Left lung (tissue), 4 donors: ENCODE measurements at regions not wholly inside any gene's neighbourhood (a gene's known extent, or its start where the extent isn't known, plus 50 kb on each side); places are given as distances from the start of the nearest gene placed in this dataset.

Source experiments
- ATAC-seq: fragments of 200-7000 bp; cut with Tn5 transposase; one replicate; pipeline ENCODE4 v1.9.1; 2020; ENCODE audit warnings: moderate library complexity
- DNase-seq, 4 donors: peaks; one replicate each; pipeline ENCODE4 v3.0.0-alpha.2; 2013 to 2020
- H3K27ac ChIP-seq, 2 donors: fragments of 200-600 bp; sonication (generic) in 1 of 2; one replicate each; pipeline versions ENCODE4 v1.5.0 to v1.8.0; 2020 to 2021
- H3K27me3 ChIP-seq, 2 donors: fragments of 200-600 bp; sonication (generic) in 1 of 2; one replicate each; pipeline versions ENCODE4 v1.5.0 to v1.8.0; 2020 to 2021
- H3K36me3 ChIP-seq, 2 donors: fragments of 200-600 bp; sonication (generic) in 1 of 2; one replicate each; pipeline versions ENCODE4 v1.5.0 to v1.8.0; 2020 to 2021
- H3K4me1 ChIP-seq, 2 donors: fragments of 200-600 bp; one replicate each; pipeline ENCODE4 v1.8.0; 2021
- H3K4me3 ChIP-seq, 2 donors: fragments of 200-600 bp; sonication (generic) in 1 of 2; one replicate each; pipeline versions ENCODE4 v1.5.0 to v1.8.0; 2020 to 2021; ENCODE audit warnings: mild to moderate bottlenecking in 1 of 2
- H3K9me3 ChIP-seq, 2 donors: fragments of 200-600 bp; sonication (generic) in 1 of 2; one replicate each; pipeline versions ENCODE4 v1.5.0 to v1.8.0; 2020 to 2021
- CTCF ChIP-seq, 2 donors: fragments of 200-600 bp; sonication (generic) in 1 of 2; IDR thresholded peaks; one replicate each; pipeline versions ENCODE4 v1.5.0 to v1.8.0; 2021; ENCODE audit warnings: antibody characterized with exemption in 2 of 2
- intact Hi-C, 2 donors: fragments of 100-400 bp; cut with DNase I; formaldehyde crosslinking; loops; one replicate each; pipeline versions ENCODE4 v1.11.2 to v1.14.2; 2022
- donor health status: DM: no; HTN: yes; CAD: no.
- donor health status: DM: no; HTN: no; CAD: no.

- TF ChIP-seq CTCF (IDR thresholded peaks at IDR 0.05), result no peak
- Histone ChIP-seq H3K27ac (no peak overlapping the region), H3K36me3 (no peaks in the 10 kb centered on the region), H3K9me3 (no peaks in the 10 kb centered on the region), H3K4me1 (no peaks in the 10 kb centered on the region), H3K27me3 (peaks cover 0 to 32% of the 10 kb centered on the region in 2 donors), H3K4me3 (no peak overlapping the region)
- DNase-seq, result no peak
- intact Hi-C loops, result no loop called here
- ATAC-seq, result no peak
Measured at GRCh38 chr11:64469288-64469687, 86.5 kb upstream of the SLC22A11 start.

- no peaks in the 10 kb centered on the region for H3K9me3 ChIP-seq
- no peaks in the 10 kb centered on the region for H3K36me3 ChIP-seq
- H3K4me3 ChIP-seq, result no peak overlapping the region
- no peak for ATAC-seq
- intact Hi-C loops, result no loop called here
- no peak for TF ChIP-seq CTCF (IDR thresholded peaks at IDR 0.05)
- no peaks in the 10 kb centered on the region for H3K4me1 ChIP-seq
- no peak overlapping the region for H3K27ac ChIP-seq
- no peak for DNase-seq
- H3K27me3 ChIP-seq, result peaks cover 0 to 59% of the 10 kb centered on the region in 2 donors
Measured at GRCh38 chr11:64472593-64473455, 82.9 kb upstream of the SLC22A11 start.

- Histone ChIP-seq H3K9me3 (no peaks in the 10 kb centered on the region), H3K36me3 (no peaks in the 10 kb centered on the region), H3K27me3 (peaks cover 0 to 64% of the 10 kb centered on the region in 2 donors), H3K4me1 (no peaks in the 10 kb centered on the region), H3K27ac (no peak overlapping the region), H3K4me3 (no peak overlapping the region)
- TF ChIP-seq CTCF (IDR thresholded peaks at IDR 0.05), result no peak
- ATAC-seq (no peak), DNase-seq (no peak)
- intact Hi-C loops, result no loop called here
Measured at GRCh38 chr11:64474680-64475079, 81.1 kb upstream of the SLC22A11 start.

- intact Hi-C loops, result no loop called here
- TF ChIP-seq CTCF (IDR thresholded peaks at IDR 0.05), result no peak
- DNase-seq, result no peak
- no peak for ATAC-seq
- Histone ChIP-seq H3K4me1 (no peaks in the 10 kb centered on the region), H3K27ac (no peak overlapping the region), H3K27me3 (peaks cover 0 to 64% of the 10 kb centered on the region in 2 donors), H3K4me3 (no peak overlapping the region), H3K9me3 (no peaks in the 10 kb centered on the region), H3K36me3 (no peaks in the 10 kb centered on the region)
Measured at GRCh38 chr11:64475145-64475544, 80.6 kb upstream of the SLC22A11 start.

- no peak for TF ChIP-seq CTCF (IDR thresholded peaks at IDR 0.05)
- Histone ChIP-seq H3K27me3 (peaks cover 0 to 60% of the 10 kb centered on the region in 2 donors), H3K27ac (no peak overlapping the region), H3K9me3 (no peaks in the 10 kb centered on the region), H3K4me1 (no peaks in the 10 kb centered on the region), H3K4me3 (no peak overlapping the region), H3K36me3 (no peaks in the 10 kb centered on the region)
- ATAC-seq, result no peak
- no peak for DNase-seq
- intact Hi-C loops, result no loop called here
Measured at GRCh38 chr11:64476881-64477280, 78.9 kb upstream of the SLC22A11 start.
